CD14-positive monocyte (primary cell): ENCODE measurements at regions not wholly inside any gene's neighbourhood (a gene's known extent, or its start where the extent isn't known, plus 50 kb on each side); places are given as distances from the start of the nearest gene placed in this dataset.

Source experiments
- DNase-seq, 3 donors: peaks; one replicate each; pipeline ENCODE4 v3.0.0-alpha.2; 2011 to 2022
- H2AFZ ChIP-seq: 2 replicates; pipeline ENCODE4 v1.6.0; 2012; ENCODE audit warnings: mild to moderate bottlenecking, low read depth, low read length, inconsistent platforms; ENCODE audit not compliant: insufficient read depth, poor library complexity, severe bottlenecking
- H3K27ac ChIP-seq, 2 donors: 1 replicate in 1 of 2; 2 replicates in 1 of 2; pipeline ENCODE4 v1.5.1; 2012 to 2013; ENCODE audit warnings: low read length in 2 of 2, control low read depth in 1 of 2, inconsistent platforms in 1 of 2, low read depth in 1 of 2, mild to moderate bottlenecking in 1 of 2
- H3K27me3 ChIP-seq, 2 donors: one replicate each; pipeline versions ENCODE4 v1.6.0 to v1.6.1; 2011 to 2013; ENCODE audit warnings: low read length in 2 of 2; ENCODE audit not compliant: control insufficient read depth in 2 of 2, insufficient read depth in 2 of 2
- H3K36me3 ChIP-seq, 2 donors: replicated peaks in 1 of 2; 1 replicate in 1 of 2; 2 replicates in 1 of 2; pipeline versions ENCODE4 v1.5.1 to v1.6.1; 2012 to 2013; ENCODE audit warnings: low read length in 2 of 2, control low read depth in 1 of 2, inconsistent platforms in 1 of 2, mild to moderate bottlenecking in 1 of 2; ENCODE audit not compliant: insufficient read depth in 2 of 2, control insufficient read depth in 1 of 2
- H3K4me1 ChIP-seq, 2 donors: 1 replicate in 1 of 2; 2 replicates in 1 of 2; pipeline versions ENCODE4 v1.5.1 to v1.6.1; 2012 to 2013; ENCODE audit warnings: low read length in 2 of 2, control low read depth in 1 of 2, inconsistent platforms in 1 of 2, mild to moderate bottlenecking in 1 of 2, moderate library complexity in 1 of 2; ENCODE audit not compliant: insufficient read depth in 2 of 2, control insufficient read depth in 1 of 2
- H3K4me2 ChIP-seq: replicated peaks from 2 replicates; pipeline ENCODE3; 2012; ENCODE audit warnings: low read length, moderate library complexity, mild to moderate bottlenecking; ENCODE audit not compliant: poor library complexity, severe bottlenecking; ENCODE audit errors: extremely low read depth
- H3K4me3 ChIP-seq, 3 experiments: fragments of 200-600 bp in 1 of 3; sonication (generic) in 1 of 3; replicated peaks in 1 of 3; 1 replicate in 2 of 3; 2 replicates in 1 of 3; pipeline ENCODE4 v1.5.1; 2011 to 2013; ENCODE audit warnings: low read length in 3 of 3, mild to moderate bottlenecking in 3 of 3, control low read depth in 2 of 3, low read depth in 2 of 3, inconsistent platforms in 1 of 3, moderate library complexity in 1 of 3
- H3K79me2 ChIP-seq: 2 replicates; pipeline ENCODE4 v1.6.0; 2012; ENCODE audit warnings: mild to moderate bottlenecking, control low read depth, inconsistent platforms, low read length, moderate library complexity; ENCODE audit not compliant: insufficient read depth
- H3K9ac ChIP-seq: 2 replicates; pipeline ENCODE4 v1.6.0; 2017; ENCODE audit warnings: low read length, mild to moderate bottlenecking; ENCODE audit not compliant: insufficient read depth, poor library complexity, severe bottlenecking
- H3K9me3 ChIP-seq, 2 donors: replicated peaks in 1 of 2; 1 replicate in 1 of 2; 2 replicates in 1 of 2; pipeline versions ENCODE4 v1.5.1 to v1.6.1; 2012 to 2013; ENCODE audit warnings: low read length in 2 of 2, control low read depth in 1 of 2; ENCODE audit not compliant: control insufficient read depth in 1 of 2, insufficient read depth in 1 of 2
- H4K20me1 ChIP-seq: 2 replicates; pipeline ENCODE4 v1.6.0; 2012; ENCODE audit warnings: mild to moderate bottlenecking, low read length, control low read depth, moderate library complexity; ENCODE audit not compliant: insufficient read depth
- H3K27ac Mint-ChIP-seq, 7 donors: one replicate each; pipeline ENCODE4 v1.8.0; 2020; ENCODE audit warnings: mild to moderate bottlenecking in 7 of 7, mixed read lengths in 7 of 7, moderate library complexity in 6 of 7, inconsistent platforms in 2 of 7
- H3K27me3 Mint-ChIP-seq, 3 donors: one replicate each; pipeline ENCODE4 v1.8.0; 2021 to 2022; ENCODE audit warnings: low read depth in 3 of 3, mild to moderate bottlenecking in 3 of 3, mixed read lengths in 3 of 3, moderate library complexity in 3 of 3, inconsistent platforms in 1 of 3
- H3K36me3 Mint-ChIP-seq, 2 donors: one replicate each; pipeline ENCODE4 v1.8.0; 2020; ENCODE audit warnings: mixed read lengths in 2 of 2, inconsistent platforms in 1 of 2, mild to moderate bottlenecking in 1 of 2
- H3K4me1 Mint-ChIP-seq: one replicate; pipeline ENCODE4 v1.8.0; 2020; ENCODE audit warnings: mild to moderate bottlenecking, mixed read lengths
- H3K4me3 Mint-ChIP-seq, 2 donors: one replicate each; pipeline ENCODE4 v1.8.0; 2020; ENCODE audit warnings: mild to moderate bottlenecking in 2 of 2, mixed read lengths in 2 of 2, moderate library complexity in 1 of 2
- H3K9me3 Mint-ChIP-seq, 7 donors: one replicate each; pipeline ENCODE4 v1.8.0; 2020 to 2022; ENCODE audit warnings: mixed read lengths in 7 of 7, mild to moderate bottlenecking in 6 of 7, moderate library complexity in 6 of 7, inconsistent platforms in 2 of 7
- WGBS: methylation state at CpG from one replicate; pipeline ENCODE4 v1.1.5; 2013; ENCODE audit warnings: missing lambda C conversion rate; ENCODE audit not compliant: insufficient coverage; 5-methylcytosine and 5-hydroxymethylcytosine counted together
- intact Hi-C, 2 donors: fragments of 100-400 bp; cut with micrococcal nuclease; formaldehyde crosslinking; loops; one replicate each; pipeline versions ENCODE4 v1.15.0 to v1.15.1; 2023
- TF ChIP-seq, protein P1 (sequence below): fragments of 200-600 bp; IDR thresholded peaks from one replicate; pipeline ENCODE4 v1.8.0; 2022; ENCODE audit warnings: antibody characterized with exemption, mild to moderate bottlenecking

- Histone ChIP-seq H2AFZ (no peak overlapping the region), H3K9me3 (no peaks in the 10 kb centered on the region), H3K27me3 (no peaks in the 10 kb centered on the region), H3K4me2 (no peak overlapping the region), H3K9ac (no peak overlapping the region), H4K20me1 (no peaks in the 10 kb centered on the region), H3K36me3 (no peaks in the 10 kb centered on the region), H3K27ac (no peak overlapping the region), H3K4me1 (peaks cover 4 to 11% of the 10 kb centered on the region in 2 donors), H3K4me3 (no peak overlapping the region), H3K79me2 (no peaks in the 10 kb centered on the region)
- intact Hi-C loops, result no loop called here
- DNase-seq, result no peak
- Mint-ChIP-seq H3K36me3 (no peaks in the 10 kb centered on the region), H3K4me1 (peaks cover 10% of the 10 kb centered on the region), H3K4me3 (no peak overlapping the region), H3K9me3 (peaks cover 0 to 2% (median 0%) of the 10 kb centered on the region in 7 donors), H3K27me3 (peaks cover 4 to 9% (median 4%) of the 10 kb centered on the region in 3 donors), H3K27ac (no peak overlapping the region)
- TF ChIP-seq, protein P1, sequence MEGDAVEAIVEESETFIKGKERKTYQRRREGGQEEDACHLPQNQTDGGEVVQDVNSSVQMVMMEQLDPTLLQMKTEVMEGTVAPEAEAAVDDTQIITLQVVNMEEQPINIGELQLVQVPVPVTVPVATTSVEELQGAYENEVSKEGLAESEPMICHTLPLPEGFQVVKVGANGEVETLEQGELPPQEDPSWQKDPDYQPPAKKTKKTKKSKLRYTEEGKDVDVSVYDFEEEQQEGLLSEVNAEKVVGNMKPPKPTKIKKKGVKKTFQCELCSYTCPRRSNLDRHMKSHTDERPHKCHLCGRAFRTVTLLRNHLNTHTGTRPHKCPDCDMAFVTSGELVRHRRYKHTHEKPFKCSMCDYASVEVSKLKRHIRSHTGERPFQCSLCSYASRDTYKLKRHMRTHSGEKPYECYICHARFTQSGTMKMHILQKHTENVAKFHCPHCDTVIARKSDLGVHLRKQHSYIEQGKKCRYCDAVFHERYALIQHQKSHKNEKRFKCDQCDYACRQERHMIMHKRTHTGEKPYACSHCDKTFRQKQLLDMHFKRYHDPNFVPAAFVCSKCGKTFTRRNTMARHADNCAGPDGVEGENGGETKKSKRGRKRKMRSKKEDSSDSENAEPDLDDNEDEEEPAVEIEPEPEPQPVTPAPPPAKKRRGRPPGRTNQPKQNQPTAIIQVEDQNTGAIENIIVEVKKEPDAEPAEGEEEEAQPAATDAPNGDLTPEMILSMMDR, result no peak
- WGBS, result no CpG with 5 or more reads among the region's 3 CpGs
Observed at GRCh38 chr10:3225561-3225960, 53.0 kb upstream of the PITRM1 start.

- Mint-ChIP-seq H3K36me3 (no peaks in the 10 kb centered on the region), H3K9me3 (peaks cover 0 to 3% (median 0%) of the 10 kb centered on the region in 7 donors), H3K27me3 (peaks cover 4 to 9% (median 4%) of the 10 kb centered on the region in 3 donors), H3K27ac (no peak overlapping the region), H3K4me1 (peaks cover 10% of the 10 kb centered on the region), H3K4me3 (no peak overlapping the region)
- H4K20me1 ChIP-seq, result no peaks in the 10 kb centered on the region
- H3K27me3 ChIP-seq, result no peaks in the 10 kb centered on the region
- no peak overlapping the region for H3K4me2 ChIP-seq
- DNase-seq, result no peak
- no peaks in the 10 kb centered on the region for H3K9me3 ChIP-seq
- WGBS, result 100% methylated on average over 3 of the region's 3 CpGs
- H3K4me3 ChIP-seq, result no peak overlapping the region
- H3K9ac ChIP-seq, result no peak overlapping the region
- no peak overlapping the region for H3K27ac ChIP-seq
- H3K4me1 ChIP-seq, result peaks cover 4 to 11% of the 10 kb centered on the region in 2 donors
- H2AFZ ChIP-seq, result no peak overlapping the region
- no peaks in the 10 kb centered on the region for H3K36me3 ChIP-seq
- TF ChIP-seq, protein P1, result no peak
- intact Hi-C loops, result no loop called here
- no peaks in the 10 kb centered on the region for H3K79me2 ChIP-seq
Observed at GRCh38 chr10:3224241-3224640, 51.7 kb upstream of the PITRM1 start.
